Caco-2 (cell line): ENCODE measurements at regions not wholly inside any gene's neighbourhood (a gene's known extent, or its start where the extent isn't known, plus 50 kb on each side); places are given as distances from the start of the nearest gene placed in this dataset.

ENCODE experiments used
- BruUV-seq: library from RNA; stranded (reverse); fragments of 400-500 nt; replicated peaks from 2 replicates; lab custom pipeline; 2021; lab: Mats Ljungman, UMichigan
- CTCF ChIA-PET: fragments of 300-600 bp; sonication (Branson Sonifier 250); formaldehyde crosslinking; loops from one replicate; lab custom pipeline; 2022; ENCODE audit warnings: antibody characterized with exemption; lab: Charles Lee
- POLR2A ChIA-PET: fragments of 300-600 bp; sonication (Branson Sonifier 250); formaldehyde crosslinking; loops from one replicate; lab custom pipeline; 2022; ENCODE audit warnings: antibody characterized with exemption; lab: Charles Lee
- DNase-seq, 2 experiments: peaks; one replicate each; pipeline versions ENCODE4 v3.0.0 to v3.0.0-alpha.2; 2020 to 2022
- H3K27me3 ChIP-seq: replicated peaks from 2 replicates; pipeline ENCODE4 v1.6.0; 2011; ENCODE audit warnings: low read length; ENCODE audit not compliant: control insufficient read depth, insufficient read depth
- H3K36me3 ChIP-seq: 2 replicates; pipeline ENCODE4 v1.5.1; 2011; ENCODE audit warnings: low read length; ENCODE audit not compliant: control insufficient read depth, insufficient read depth
- H3K4me1 ChIP-seq: fragments of 250-450 bp; sonication (Bioruptor Pico); 2 replicates; pipeline ENCODE4 v1.5.1; 2020; ENCODE audit warnings: mild to moderate bottlenecking
- H3K4me3 ChIP-seq: 2 replicates; pipeline ENCODE4 v1.5.1; 2011; ENCODE audit warnings: low read depth, mild to moderate bottlenecking, control low read depth, low read length
- H3K9me3 ChIP-seq: fragments of 250-450 bp; sonication (Bioruptor Pico); 2 replicates; pipeline ENCODE4 v1.5.1; 2020; ENCODE audit warnings: mild to moderate bottlenecking, moderate library complexity
- H3K27ac Mint-ChIP-seq: one replicate; pipeline ENCODE4 v1.8.0; 2022; ENCODE audit warnings: mixed read lengths; ENCODE audit not compliant: unreplicated experiment
- H3K27me3 Mint-ChIP-seq: one replicate; pipeline ENCODE4 v1.8.0; 2022; ENCODE audit warnings: mixed read lengths; ENCODE audit not compliant: insufficient read depth, unreplicated experiment
- H3K36me3 Mint-ChIP-seq: one replicate; pipeline ENCODE4 v1.8.0; 2022; ENCODE audit warnings: mild to moderate bottlenecking, mixed read lengths; ENCODE audit not compliant: insufficient read depth, unreplicated experiment
- H3K4me1 Mint-ChIP-seq: one replicate; pipeline ENCODE4 v1.8.0; 2022; ENCODE audit warnings: low read depth, mixed read lengths; ENCODE audit not compliant: unreplicated experiment
- H3K4me3 Mint-ChIP-seq: one replicate; pipeline ENCODE4 v1.8.0; 2022; ENCODE audit warnings: mild to moderate bottlenecking, moderate library complexity, mixed read lengths; ENCODE audit not compliant: unreplicated experiment
- H3K9me3 Mint-ChIP-seq: one replicate; pipeline ENCODE4 v1.8.0; 2022; ENCODE audit warnings: mixed read lengths; ENCODE audit not compliant: unreplicated experiment
- intact Hi-C: fragments of 100-400 bp; cut with micrococcal nuclease; formaldehyde crosslinking; loops from one replicate; pipeline ENCODE4 v1.10.0; 2022; ENCODE audit not compliant: unreplicated experiment
- TF ChIP-seq, protein P1 (sequence below), 2 experiments: fragments of 200-600 bp in 1 of 2; IDR thresholded peaks; 1 replicate in 1 of 2; 2 replicates in 1 of 2; pipeline versions ENCODE4 v1.5.1 to v1.8.0; 2011 to 2022; ENCODE audit warnings: antibody characterized with exemption in 1 of 2, control low read depth in 1 of 2, inconsistent platforms in 1 of 2, low read depth in 1 of 2, low read length in 1 of 2, mild to moderate bottlenecking in 1 of 2, moderate library complexity in 1 of 2; ENCODE audit not compliant: insufficient read depth in 1 of 2, severe bottlenecking in 1 of 2, unreplicated experiment in 1 of 2

- Histone ChIP-seq H3K9me3 (peaks cover 2% of the 10 kb centered on the region; the same call in 1 of the 2 replicates), H3K4me1 (no peaks in the 10 kb centered on the region), H3K4me3 (no peak overlapping the region), H3K36me3 (no peaks in the 10 kb centered on the region), H3K27me3 (no peaks in the 10 kb centered on the region)
- no peak overlapping the region for H3K4me3 Mint-ChIP-seq
- H3K4me1 Mint-ChIP-seq = no peaks in the 10 kb centered on the region
- no peak for DNase-seq
- intact Hi-C loops = no loop called here
- TF ChIP-seq, protein P1, sequence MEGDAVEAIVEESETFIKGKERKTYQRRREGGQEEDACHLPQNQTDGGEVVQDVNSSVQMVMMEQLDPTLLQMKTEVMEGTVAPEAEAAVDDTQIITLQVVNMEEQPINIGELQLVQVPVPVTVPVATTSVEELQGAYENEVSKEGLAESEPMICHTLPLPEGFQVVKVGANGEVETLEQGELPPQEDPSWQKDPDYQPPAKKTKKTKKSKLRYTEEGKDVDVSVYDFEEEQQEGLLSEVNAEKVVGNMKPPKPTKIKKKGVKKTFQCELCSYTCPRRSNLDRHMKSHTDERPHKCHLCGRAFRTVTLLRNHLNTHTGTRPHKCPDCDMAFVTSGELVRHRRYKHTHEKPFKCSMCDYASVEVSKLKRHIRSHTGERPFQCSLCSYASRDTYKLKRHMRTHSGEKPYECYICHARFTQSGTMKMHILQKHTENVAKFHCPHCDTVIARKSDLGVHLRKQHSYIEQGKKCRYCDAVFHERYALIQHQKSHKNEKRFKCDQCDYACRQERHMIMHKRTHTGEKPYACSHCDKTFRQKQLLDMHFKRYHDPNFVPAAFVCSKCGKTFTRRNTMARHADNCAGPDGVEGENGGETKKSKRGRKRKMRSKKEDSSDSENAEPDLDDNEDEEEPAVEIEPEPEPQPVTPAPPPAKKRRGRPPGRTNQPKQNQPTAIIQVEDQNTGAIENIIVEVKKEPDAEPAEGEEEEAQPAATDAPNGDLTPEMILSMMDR (IDR thresholded peaks at IDR 0.05; ENCODE audit: insufficient read depth in 1 of 2, low read depth in 1 of 2, low read length in 1 of 2, severe bottlenecking in 1 of 2, unreplicated experiment in 1 of 2) = no peak
- ChIA-PET POLR2A (no interaction called here), CTCF (interaction anchor here (0.7 kb wide), 1 partner anchor 430 kb away, joined by 3 read pairs; no protein-coding TSS in a partner anchor)
- no peaks in the 10 kb centered on the region for H3K9me3 Mint-ChIP-seq
- H3K27ac Mint-ChIP-seq = no peak overlapping the region
- H3K36me3 Mint-ChIP-seq = no peaks in the 10 kb centered on the region
- H3K27me3 Mint-ChIP-seq = no peaks in the 10 kb centered on the region
- BruUV-seq = no TSS peak
Measured at GRCh38 chr11:133621611-133622010, 89.3 kb upstream of the OPCML start.

- no peaks in the 10 kb centered on the region for H3K4me1 ChIP-seq
- BruUV-seq = no TSS peak
- peaks cover 10% of the 10 kb centered on the region; the same call in 1 of the 2 replicates for H3K9me3 ChIP-seq
- Mint-ChIP-seq H3K9me3 (peaks cover 10% of the 10 kb centered on the region), H3K27ac (no peak overlapping the region), H3K27me3 (no peaks in the 10 kb centered on the region), H3K4me3 (no peak overlapping the region), H3K36me3 (no peaks in the 10 kb centered on the region), H3K4me1 (no peaks in the 10 kb centered on the region)
- DNase-seq = peak in 1 of 2 experiments; percentile 16
- TF ChIP-seq, protein P1 (IDR thresholded peaks at IDR 0.05; ENCODE audit: insufficient read depth in 1 of 2, low read depth in 1 of 2, low read length in 1 of 2, severe bottlenecking in 1 of 2, unreplicated experiment in 1 of 2) = peak; percentile 10 to 30
- H3K36me3 ChIP-seq = no peaks in the 10 kb centered on the region
- POLR2A ChIA-PET = no interaction called here
- CTCF ChIA-PET = interaction anchor here (3.0 kb wide), 1 partner anchor 216 kb away, joined by 9 read pairs; no protein-coding TSS in a partner anchor
- intact Hi-C loops = loop anchor here (1.0 kb wide), 2 partner anchors 215 to 542 kb away; no protein-coding TSS in a partner anchor
- H3K4me3 ChIP-seq = no peak overlapping the region
- no peaks in the 10 kb centered on the region for H3K27me3 ChIP-seq
Measured at GRCh38 chr11:133619973-133620372, 87.7 kb upstream of the OPCML start.

DNA sequence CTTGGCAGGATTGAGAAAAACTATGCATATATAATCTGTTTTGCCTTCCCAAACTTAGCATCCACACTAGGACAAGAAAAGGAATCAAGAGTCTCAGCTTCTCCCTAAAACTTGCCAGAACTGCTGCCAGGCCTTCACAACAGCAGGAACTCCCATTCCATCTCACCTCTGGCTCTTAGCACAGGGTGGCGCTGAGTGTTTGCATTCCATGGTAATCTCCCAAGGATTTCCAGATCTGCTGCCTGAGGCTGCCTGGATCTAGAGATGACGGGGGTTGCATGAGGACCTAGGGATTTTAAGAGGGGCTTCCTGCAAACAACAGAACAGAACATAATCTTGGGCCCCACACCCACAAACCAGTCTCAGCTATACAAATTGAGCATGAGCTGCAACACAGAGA, 87.1 kb upstream of the OPCML start:
- Mint-ChIP-seq H3K4me1 (no peaks in the 10 kb centered on the region), H3K9me3 (peaks cover 10% of the 10 kb centered on the region), H3K4me3 (no peak overlapping the region), H3K27me3 (no peaks in the 10 kb centered on the region), H3K27ac (no peak overlapping the region), H3K36me3 (no peaks in the 10 kb centered on the region)
- intact Hi-C loops = loop anchor here (1.0 kb wide), 1 partner anchor 216 kb away; no protein-coding TSS in a partner anchor
- Histone ChIP-seq H3K4me3 (no peak overlapping the region), H3K9me3 (peaks cover 10% of the 10 kb centered on the region; the same call in 1 of the 2 replicates), H3K36me3 (no peaks in the 10 kb centered on the region), H3K4me1 (no peaks in the 10 kb centered on the region), H3K27me3 (no peaks in the 10 kb centered on the region)
- TF ChIP-seq, protein P1 (IDR thresholded peaks at IDR 0.05; ENCODE audit: insufficient read depth in 1 of 2, low read depth in 1 of 2, low read length in 1 of 2, severe bottlenecking in 1 of 2, unreplicated experiment in 1 of 2) = no peak
- ChIA-PET POLR2A (no interaction called here), CTCF (interaction anchor here (2.3 to 3.0 kb wide), 2 partner anchors 202 to 216 kb away, joined by 6 to 9 read pairs; no protein-coding TSS in a partner anchor)
- no TSS peak for BruUV-seq
- no peak for DNase-seq
